ENCODE measurements at regions not wholly inside any gene's neighbourhood (a gene's known extent, or its start where the extent isn't known, plus 50 kb on each side); places are given as distances from the start of the nearest gene placed in this dataset.

DNA sequence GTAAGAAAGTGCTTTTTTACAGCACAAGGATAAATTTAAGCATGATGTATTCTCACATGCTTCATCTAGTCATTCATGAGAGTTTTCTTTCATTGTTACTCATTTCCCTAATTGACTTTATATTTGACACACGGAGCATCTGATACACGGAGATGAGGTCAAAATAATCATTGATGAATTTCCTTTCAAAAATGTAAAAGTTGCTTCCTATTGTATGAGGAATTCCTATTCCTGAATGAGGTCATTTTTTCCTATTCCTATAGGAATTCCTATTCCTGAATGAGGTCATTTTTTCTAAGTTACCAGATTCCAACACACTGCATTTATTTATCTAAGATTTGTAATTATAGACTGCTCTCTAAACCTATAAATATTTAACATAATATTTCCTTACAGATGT lies 316.7 kb upstream of the KITLG start:
- TF ChIP-seq, protein P1, sequence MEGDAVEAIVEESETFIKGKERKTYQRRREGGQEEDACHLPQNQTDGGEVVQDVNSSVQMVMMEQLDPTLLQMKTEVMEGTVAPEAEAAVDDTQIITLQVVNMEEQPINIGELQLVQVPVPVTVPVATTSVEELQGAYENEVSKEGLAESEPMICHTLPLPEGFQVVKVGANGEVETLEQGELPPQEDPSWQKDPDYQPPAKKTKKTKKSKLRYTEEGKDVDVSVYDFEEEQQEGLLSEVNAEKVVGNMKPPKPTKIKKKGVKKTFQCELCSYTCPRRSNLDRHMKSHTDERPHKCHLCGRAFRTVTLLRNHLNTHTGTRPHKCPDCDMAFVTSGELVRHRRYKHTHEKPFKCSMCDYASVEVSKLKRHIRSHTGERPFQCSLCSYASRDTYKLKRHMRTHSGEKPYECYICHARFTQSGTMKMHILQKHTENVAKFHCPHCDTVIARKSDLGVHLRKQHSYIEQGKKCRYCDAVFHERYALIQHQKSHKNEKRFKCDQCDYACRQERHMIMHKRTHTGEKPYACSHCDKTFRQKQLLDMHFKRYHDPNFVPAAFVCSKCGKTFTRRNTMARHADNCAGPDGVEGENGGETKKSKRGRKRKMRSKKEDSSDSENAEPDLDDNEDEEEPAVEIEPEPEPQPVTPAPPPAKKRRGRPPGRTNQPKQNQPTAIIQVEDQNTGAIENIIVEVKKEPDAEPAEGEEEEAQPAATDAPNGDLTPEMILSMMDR (IDR thresholded peaks at IDR 0.05), result no peak
- WGBS (ENCODE audit: insufficient coverage), result no CpG with 5 or more reads among the region's 2 CpGs
- intact Hi-C loops (cut with micrococcal nuclease), result no loop called here

DNA sequence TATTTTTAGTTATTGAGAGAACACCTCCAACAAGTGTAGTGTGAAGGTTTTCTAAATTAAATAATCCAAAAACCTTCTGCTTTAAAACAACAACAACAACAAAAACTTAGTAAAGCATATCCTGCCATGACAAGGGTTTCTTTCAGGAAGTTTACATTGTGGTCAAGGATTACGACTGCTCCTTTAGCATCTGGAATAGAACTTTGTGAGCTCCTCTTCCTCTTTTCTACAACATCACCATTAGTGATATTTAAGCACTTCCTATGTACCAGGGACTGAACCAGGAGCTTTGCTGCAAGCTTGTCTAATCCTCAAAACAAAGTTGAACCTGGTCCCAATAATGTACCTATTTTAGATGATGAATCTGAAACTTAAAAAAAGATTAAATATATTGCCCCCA lies 315.4 kb upstream of the KITLG start:
- Histone ChIP-seq H3K4me3 (replicated peaks in 1 of 3; ENCODE audit: low read depth in 2 of 3, low read length in 3 of 3) (no peak overlapping the region), H3K27me3 (ENCODE audit: control insufficient read depth in 2 of 2, insufficient read depth in 2 of 2, low read length in 2 of 2) (no peaks in the 10 kb centered on the region), H3K4me1 (ENCODE audit: control insufficient read depth in 1 of 2, insufficient read depth in 2 of 2, low read length in 2 of 2) (no peaks in the 10 kb centered on the region), H3K4me2 (replicated peaks; ENCODE audit: extremely low read depth, low read length, poor library complexity, severe bottlenecking) (no peak overlapping the region), H2AFZ (ENCODE audit: insufficient read depth, low read depth, low read length, poor library complexity, severe bottlenecking) (no peak overlapping the region), H3K36me3 (replicated peaks in 1 of 2; ENCODE audit: control insufficient read depth in 1 of 2, insufficient read depth in 2 of 2, low read length in 2 of 2) (no peaks in the 10 kb centered on the region), H3K9ac (ENCODE audit: insufficient read depth, low read length, poor library complexity, severe bottlenecking) (no peak overlapping the region), H3K27ac (ENCODE audit: low read depth in 1 of 2, low read length in 2 of 2) (no peak overlapping the region), H3K79me2 (ENCODE audit: insufficient read depth, low read length) (no peaks in the 10 kb centered on the region), H3K9me3 (replicated peaks in 1 of 2; ENCODE audit: control insufficient read depth in 1 of 2, insufficient read depth in 1 of 2, low read length in 2 of 2) (no peaks in the 10 kb centered on the region), H4K20me1 (ENCODE audit: insufficient read depth, low read length) (no peaks in the 10 kb centered on the region)
- TF ChIP-seq, protein P1 (IDR thresholded peaks at IDR 0.05), result no peak
- H3K36me3 Mint-ChIP-seq, result no peaks in the 10 kb centered on the region
- DNase-seq, result no peak
- H3K4me1 Mint-ChIP-seq, result no peaks in the 10 kb centered on the region
- intact Hi-C loops (cut with micrococcal nuclease), result no loop called here
- no CpG with 5 or more reads among the region's 1 CpG for WGBS (ENCODE audit: insufficient coverage)
- H3K9me3 Mint-ChIP-seq, result peaks cover 0 to 2% (median 0%) of the 10 kb centered on the region in 7 donors
- no peak overlapping the region for H3K4me3 Mint-ChIP-seq
- H3K27ac Mint-ChIP-seq, result no peak overlapping the region
- peaks cover 0 to 3% (median 0%) of the 10 kb centered on the region in 3 donors for H3K27me3 Mint-ChIP-seq (ENCODE audit: low read depth in 3 of 3)

More for the DNA sequence above, 316.7 kb upstream of the KITLG start:
- no peaks in the 10 kb centered on the region for H3K9me3 ChIP-seq (replicated peaks in 1 of 2; ENCODE audit: control insufficient read depth in 1 of 2, insufficient read depth in 1 of 2, low read length in 2 of 2)
- H3K36me3 ChIP-seq (replicated peaks in 1 of 2; ENCODE audit: control insufficient read depth in 1 of 2, insufficient read depth in 2 of 2, low read length in 2 of 2), result no peaks in the 10 kb centered on the region
- no peaks in the 10 kb centered on the region for H3K79me2 ChIP-seq (ENCODE audit: insufficient read depth, low read length)
- H4K20me1 ChIP-seq (ENCODE audit: insufficient read depth, low read length), result no peaks in the 10 kb centered on the region
- no peaks in the 10 kb centered on the region for H3K27me3 ChIP-seq (ENCODE audit: control insufficient read depth in 2 of 2, insufficient read depth in 2 of 2, low read length in 2 of 2)
- Mint-ChIP-seq H3K4me3 (no peak overlapping the region), H3K4me1 (no peaks in the 10 kb centered on the region), H3K27ac (no peak overlapping the region), H3K27me3 (ENCODE audit: low read depth in 3 of 3) (no peaks in the 10 kb centered on the region), H3K9me3 (peaks cover 0 to 2% (median 0%) of the 10 kb centered on the region in 7 donors), H3K36me3 (no peaks in the 10 kb centered on the region)
- no peak for DNase-seq
- no peak overlapping the region for H3K4me3 ChIP-seq (replicated peaks in 1 of 3; ENCODE audit: low read depth in 2 of 3, low read length in 3 of 3)
- no peak overlapping the region for H2AFZ ChIP-seq (ENCODE audit: insufficient read depth, low read depth, low read length, poor library complexity, severe bottlenecking)
- H3K9ac ChIP-seq (ENCODE audit: insufficient read depth, low read length, poor library complexity, severe bottlenecking), result no peak overlapping the region
- no peak overlapping the region for H3K27ac ChIP-seq (ENCODE audit: low read depth in 1 of 2, low read length in 2 of 2)
- H3K4me1 ChIP-seq (ENCODE audit: control insufficient read depth in 1 of 2, insufficient read depth in 2 of 2, low read length in 2 of 2), result no peaks in the 10 kb centered on the region
- H3K4me2 ChIP-seq (replicated peaks; ENCODE audit: extremely low read depth, low read length, poor library complexity, severe bottlenecking), result no peak overlapping the region

Measured in CD14-positive monocyte (primary cell).